Hematopoietic multipotent progenitor cell treated with erythropoietin and hydrocortisone succinate and interleukin-3 and kit ligand, for 8 days (in vitro differentiated cells): ENCODE measurements at regions not wholly inside any gene's neighbourhood (a gene's known extent, or its start where the extent isn't known, plus 50 kb on each side); places are given as distances from the start of the nearest gene placed in this dataset.

Experiments used
- DNase-seq: peaks from one replicate; pipeline ENCODE4 v3.0.0-alpha.2; 2015

DNA sequence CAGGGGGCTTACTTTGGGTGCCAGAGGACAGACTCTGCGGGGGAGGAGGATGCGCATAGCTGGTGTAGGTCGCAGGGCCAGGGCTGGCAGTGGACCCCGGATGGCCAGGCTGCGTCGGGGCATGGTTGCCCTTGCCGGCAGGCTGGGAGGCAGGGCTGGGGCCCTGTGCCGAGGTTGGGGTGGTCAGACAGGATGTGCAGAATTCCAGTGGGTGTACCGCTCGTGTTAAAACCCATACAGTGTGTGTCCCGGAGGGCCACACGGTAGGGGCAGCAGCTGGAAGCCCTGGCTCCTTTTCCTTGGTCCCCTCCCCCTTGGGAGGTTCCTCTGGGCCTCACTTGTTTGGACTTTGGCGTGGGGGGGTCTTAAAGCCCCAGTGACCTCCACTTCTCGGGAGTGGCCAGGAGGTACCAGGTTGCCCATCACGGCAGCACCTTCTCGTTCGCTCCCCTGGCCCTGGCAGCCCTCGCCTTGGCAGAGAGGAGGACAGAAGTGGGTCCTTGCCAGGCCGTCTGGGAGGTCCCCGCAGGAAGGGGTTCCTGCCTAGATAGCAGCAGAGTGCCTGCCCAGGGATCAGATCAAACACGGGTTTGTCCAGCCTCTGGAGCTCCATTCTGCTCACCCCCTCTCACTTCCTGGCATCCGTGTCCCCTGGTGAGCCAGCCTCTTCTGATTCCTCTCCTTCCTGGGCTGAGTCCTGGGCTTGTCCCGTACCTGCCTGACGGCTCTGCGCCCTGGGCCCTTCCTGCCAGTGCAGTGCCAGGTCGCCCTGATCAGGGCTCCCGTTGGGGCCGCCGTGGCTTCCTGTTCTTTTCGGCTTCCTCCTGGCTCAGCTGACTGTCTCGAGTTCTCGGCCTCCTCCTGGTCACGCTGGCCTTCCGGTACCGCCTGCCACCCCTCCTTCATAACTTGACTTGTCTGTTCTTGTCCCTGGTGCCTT lies 56.7 kb upstream of the HGFAC start:
- DNase-seq: no peak

- DNase-seq: no peak
These were observed 55.9 kb upstream of the HGFAC start for GRCh38 chr4:3385711-3386420.

DNA sequence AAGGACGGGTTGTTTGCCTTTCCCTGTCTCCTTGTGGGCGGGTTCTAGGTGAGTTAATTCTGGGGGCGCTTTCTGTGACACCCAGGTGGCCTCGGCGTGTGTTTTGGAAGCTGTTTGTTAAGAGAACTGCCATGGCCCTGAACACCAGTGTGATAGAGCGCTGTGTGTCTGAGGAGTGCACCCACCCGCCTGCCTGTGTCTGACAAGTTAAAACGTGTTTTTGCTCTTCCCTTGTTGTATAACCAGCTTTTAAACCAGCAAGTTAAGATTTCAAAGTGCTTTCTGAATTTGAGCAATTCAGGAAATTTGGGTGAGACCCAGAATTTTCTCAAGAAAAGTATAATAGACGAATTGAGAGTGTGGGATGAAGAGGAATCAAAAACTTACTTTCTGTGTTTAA lies 55.2 kb upstream of the HGFAC start:
- DNase-seq: no peak

- DNase-seq: no peak
These were observed 54.4 kb upstream of the HGFAC start for GRCh38 chr4:3387154-3387942.

DNA sequence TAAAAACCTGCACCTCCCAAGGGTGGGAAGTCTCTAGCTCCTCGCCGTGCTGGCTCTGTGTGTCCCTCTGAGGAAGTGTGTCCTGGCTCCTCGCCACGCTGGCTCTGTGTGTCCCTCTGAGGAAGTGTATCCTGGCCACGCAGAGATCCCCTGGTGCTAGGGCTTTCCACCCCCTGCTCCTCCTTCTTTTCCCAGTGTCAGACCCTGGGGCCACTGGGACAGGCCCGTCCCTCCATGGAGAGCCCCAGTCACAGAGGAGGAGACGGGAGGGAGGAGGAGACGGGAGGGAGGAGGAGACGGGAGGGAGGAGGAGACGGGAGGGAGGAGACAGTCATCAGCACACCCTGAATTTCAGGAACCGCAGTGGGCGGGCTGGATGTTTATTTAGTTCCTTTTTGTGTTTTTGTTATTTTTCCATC lies 53.8 kb upstream of the HGFAC start:
- no peak for DNase-seq

DNA sequence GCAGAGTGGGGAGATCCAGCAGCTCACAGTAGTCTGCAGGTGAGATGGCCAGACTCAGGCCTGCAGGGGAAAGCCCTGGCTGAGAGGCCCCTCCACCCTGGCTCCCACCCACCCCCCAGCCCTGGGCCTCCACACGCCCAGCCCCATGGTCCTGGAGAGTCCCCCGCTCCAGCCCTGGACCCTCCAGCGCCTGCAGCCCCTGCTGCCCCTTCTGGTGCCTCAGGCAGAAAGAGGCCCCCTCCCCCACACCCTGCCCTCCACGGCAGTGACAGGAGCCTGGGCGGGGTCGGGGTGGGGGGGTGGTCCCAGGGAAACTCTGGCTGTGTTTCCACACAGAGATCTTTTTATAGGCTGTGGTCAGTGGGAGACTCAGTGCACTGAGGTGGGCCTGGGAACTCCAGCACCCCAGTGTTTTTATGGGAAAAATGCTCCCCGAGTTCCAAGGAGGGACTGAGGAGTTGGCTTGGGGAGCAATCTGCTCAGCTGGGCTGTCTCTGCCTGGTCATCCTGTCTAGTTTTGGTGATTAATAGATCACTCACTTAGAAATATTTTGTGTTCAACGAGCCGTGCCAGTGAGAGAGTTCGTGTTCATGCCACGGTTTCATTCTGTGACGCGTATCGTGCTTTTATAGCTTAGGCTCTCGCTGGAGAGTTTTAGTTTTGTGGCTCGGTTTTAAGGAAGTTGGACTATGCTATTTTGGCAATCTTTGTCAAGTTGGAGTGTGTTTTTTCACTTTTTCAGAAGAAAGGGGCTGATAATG lies 53.1 kb upstream of the HGFAC start:
- DNase-seq: no peak

GRCh38 chr4:3389233-3390215 lies 52.2 kb upstream of the HGFAC start:
- no peak for DNase-seq

- DNase-seq: no peak
These were observed 51.4 kb upstream of the HGFAC start for GRCh38 chr4:3390288-3390811.

DNA sequence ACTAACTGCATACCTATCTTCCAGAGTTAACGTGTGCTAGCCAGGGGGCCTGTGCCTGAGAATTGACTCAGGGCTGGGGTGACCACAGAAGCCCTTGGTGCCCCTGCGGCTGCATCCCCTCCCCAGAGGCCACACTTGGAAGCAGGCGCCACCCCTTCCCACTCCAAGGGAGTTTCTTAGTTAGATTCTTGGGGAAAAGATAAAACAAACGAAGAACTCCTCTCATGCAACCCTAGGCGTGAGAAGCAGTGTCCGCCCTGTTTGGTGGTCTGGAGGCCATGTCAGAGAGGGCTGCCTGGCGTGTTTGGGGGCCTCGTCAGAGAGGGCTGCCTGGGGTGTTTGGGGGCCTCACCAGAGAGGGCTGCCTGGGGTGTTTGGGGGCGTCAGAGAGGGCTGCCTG lies 50.3 kb upstream of the HGFAC start:
- DNase-seq: no peak
